Glutamatergic neuron (in vitro differentiated cells): ENCODE measurements at regions not wholly inside any gene's neighbourhood (a gene's known extent, or its start where the extent isn't known, plus 50 kb on each side); places are given as distances from the start of the nearest gene placed in this dataset.

ENCODE experiments used
- DNase-seq: peaks from one replicate; pipeline ENCODE4 v3.0.0; 2022
- H3K27ac Mint-ChIP-seq: one replicate; pipeline ENCODE4 v1.8.0; 2020; ENCODE audit warnings: mild to moderate bottlenecking, mixed read lengths, inconsistent platforms; ENCODE audit not compliant: unreplicated experiment
- H3K27me3 Mint-ChIP-seq: one replicate; pipeline ENCODE4 v1.8.0; 2020; ENCODE audit warnings: mild to moderate bottlenecking, moderate library complexity, mixed read lengths, inconsistent platforms; ENCODE audit not compliant: unreplicated experiment
- H3K36me3 Mint-ChIP-seq: one replicate; pipeline ENCODE4 v1.8.0; 2020; ENCODE audit warnings: mild to moderate bottlenecking, mixed read lengths, inconsistent platforms; ENCODE audit not compliant: unreplicated experiment
- H3K4me1 Mint-ChIP-seq: one replicate; pipeline ENCODE4 v1.8.0; 2020; ENCODE audit warnings: mild to moderate bottlenecking, low read depth, mixed read lengths, inconsistent platforms; ENCODE audit not compliant: unreplicated experiment
- H3K4me3 Mint-ChIP-seq: one replicate; pipeline ENCODE4 v1.8.0; 2020; ENCODE audit warnings: mild to moderate bottlenecking, mixed read lengths, inconsistent platforms; ENCODE audit not compliant: unreplicated experiment
- H3K9me3 Mint-ChIP-seq: one replicate; pipeline ENCODE4 v1.8.0; 2020; ENCODE audit warnings: mild to moderate bottlenecking, moderate library complexity, mixed read lengths, inconsistent platforms; ENCODE audit not compliant: unreplicated experiment
- TF ChIP-seq, protein P1 (sequence below): fragments of 200-600 bp; sonication (generic); IDR thresholded peaks from one replicate; pipeline ENCODE4 v1.5.0; 2021; ENCODE audit not compliant: partially characterized antibody, unreplicated experiment

- no peaks in the 10 kb centered on the region for H3K27me3 Mint-ChIP-seq
- no peak overlapping the region for H3K4me3 Mint-ChIP-seq
- no peak for DNase-seq
- no peak overlapping the region for H3K27ac Mint-ChIP-seq
- H3K9me3 Mint-ChIP-seq, result no peaks in the 10 kb centered on the region
- peaks cover 3% of the 10 kb centered on the region for H3K4me1 Mint-ChIP-seq
- TF ChIP-seq, protein P1, sequence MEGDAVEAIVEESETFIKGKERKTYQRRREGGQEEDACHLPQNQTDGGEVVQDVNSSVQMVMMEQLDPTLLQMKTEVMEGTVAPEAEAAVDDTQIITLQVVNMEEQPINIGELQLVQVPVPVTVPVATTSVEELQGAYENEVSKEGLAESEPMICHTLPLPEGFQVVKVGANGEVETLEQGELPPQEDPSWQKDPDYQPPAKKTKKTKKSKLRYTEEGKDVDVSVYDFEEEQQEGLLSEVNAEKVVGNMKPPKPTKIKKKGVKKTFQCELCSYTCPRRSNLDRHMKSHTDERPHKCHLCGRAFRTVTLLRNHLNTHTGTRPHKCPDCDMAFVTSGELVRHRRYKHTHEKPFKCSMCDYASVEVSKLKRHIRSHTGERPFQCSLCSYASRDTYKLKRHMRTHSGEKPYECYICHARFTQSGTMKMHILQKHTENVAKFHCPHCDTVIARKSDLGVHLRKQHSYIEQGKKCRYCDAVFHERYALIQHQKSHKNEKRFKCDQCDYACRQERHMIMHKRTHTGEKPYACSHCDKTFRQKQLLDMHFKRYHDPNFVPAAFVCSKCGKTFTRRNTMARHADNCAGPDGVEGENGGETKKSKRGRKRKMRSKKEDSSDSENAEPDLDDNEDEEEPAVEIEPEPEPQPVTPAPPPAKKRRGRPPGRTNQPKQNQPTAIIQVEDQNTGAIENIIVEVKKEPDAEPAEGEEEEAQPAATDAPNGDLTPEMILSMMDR, result no peak
- no peaks in the 10 kb centered on the region for H3K36me3 Mint-ChIP-seq
These were observed 122.5 kb upstream of the KCNJ15 start for GRCh38 chr21:38134084-38134873.

- Mint-ChIP-seq H3K27ac (no peak overlapping the region), H3K4me3 (no peak overlapping the region), H3K9me3 (peaks cover 2% of the 10 kb centered on the region), H3K4me1 (peaks cover 8% of the 10 kb centered on the region), H3K36me3 (no peaks in the 10 kb centered on the region), H3K27me3 (no peaks in the 10 kb centered on the region)
- TF ChIP-seq, protein P1, result no peak
- no peak for DNase-seq
These were observed 120.6 kb upstream of the KCNJ15 start for GRCh38 chr21:38136201-38136600.

GRCh38 chr21:38139380-38140168, 117.2 kb upstream of the KCNJ15 start:
- H3K9me3 Mint-ChIP-seq, result peaks cover 4% of the 10 kb centered on the region
- TF ChIP-seq, protein P1, result no peak
- H3K4me3 Mint-ChIP-seq, result no peak overlapping the region
- peaks cover 14% of the 10 kb centered on the region for H3K36me3 Mint-ChIP-seq
- peaks cover 7% of the 10 kb centered on the region for H3K4me1 Mint-ChIP-seq
- H3K27me3 Mint-ChIP-seq, result peaks cover 5% of the 10 kb centered on the region
- DNase-seq, result no peak
- no peak overlapping the region for H3K27ac Mint-ChIP-seq

GRCh38 chr21:38140207-38140903, 116.4 kb upstream of the KCNJ15 start:
- Mint-ChIP-seq H3K27ac (no peak overlapping the region), H3K27me3 (peaks cover 5% of the 10 kb centered on the region)
- DNase-seq, result no peak

More at GRCh38 chr21:38140207-38140903, 116.4 kb upstream of the KCNJ15 start:
- Mint-ChIP-seq H3K4me3 (no peak overlapping the region), H3K9me3 (peaks cover 5% of the 10 kb centered on the region), H3K36me3 (peaks cover 22% of the 10 kb centered on the region), H3K4me1 (peaks cover 7% of the 10 kb centered on the region)
- TF ChIP-seq, protein P1, result no peak
